ENCODE measurements at regions not wholly inside any gene's neighbourhood (a gene's known extent, or its start where the extent isn't known, plus 50 kb on each side); places are given as distances from the start of the nearest gene placed in this dataset.

GRCh38 chr20:7333841-7334240 is 566.4 kb downstream of the BMP2 start:
- TF ChIP-seq CTCF (IDR thresholded peaks at IDR 0.05) (no peak), POLR2AphosphoS5 (IDR thresholded peaks at IDR 0.05; ENCODE audit: low read depth, low read length) (no peak), TCF7L2 (IDR thresholded peaks at IDR 0.05; ENCODE audit: low read depth, low read length) (no peak), SIN3A (IDR thresholded peaks at IDR 0.05; ENCODE audit: borderline replicate concordance, insufficient read depth, low read depth, low read length) (no peak), REST (IDR thresholded peaks at IDR 0.05; ENCODE audit: insufficient read depth in 1 of 2, low read depth in 2 of 2, low read length in 1 of 2) (no peak)

Data from Panc1 (cell line).